Loucy (cell line): ENCODE measurements at regions not wholly inside any gene's neighbourhood (a gene's known extent, or its start where the extent isn't known, plus 50 kb on each side); places are given as distances from the start of the nearest gene placed in this dataset.

Experiments used
- CTCF ChIP-seq: fragments of 200-600 bp; sonication (generic); conservative IDR thresholded peaks from 2 replicates; pipeline ENCODE4 v1.5.1; 2014; ENCODE audit warnings: mild to moderate bottlenecking, antibody characterized with exemption, low read length
- EZH2phosphoT487 ChIP-seq: fragments of 200-600 bp; IDR thresholded peaks from 2 replicates; pipeline ENCODE4 v1.6.1; 2018; ENCODE audit warnings: antibody characterized with exemption, mild to moderate bottlenecking, moderate library complexity, borderline replicate concordance

DNA sequence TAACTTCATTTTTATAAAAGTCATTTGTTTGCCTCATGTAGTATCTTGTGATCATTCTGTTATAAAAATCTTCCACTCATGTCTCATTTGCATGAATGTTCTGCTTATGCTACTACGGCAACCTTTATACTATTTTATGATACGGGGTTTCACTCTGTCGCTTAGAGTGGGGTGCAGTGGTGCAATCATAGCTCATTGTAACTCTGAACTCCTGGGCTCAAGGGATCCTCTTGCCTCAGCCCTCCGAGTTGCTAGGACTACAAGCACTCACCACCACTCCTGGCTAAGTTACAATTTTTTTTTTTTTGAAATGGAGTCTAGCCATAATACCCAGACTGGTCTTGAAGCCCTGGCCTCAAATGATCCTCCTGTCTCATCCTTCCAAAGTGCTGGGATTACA is 154.4 kb upstream of the PREP start:
- TF ChIP-seq CTCF (no peak), EZH2phosphoT487 (no peak)
